IPS-20b (cell line): ENCODE measurements at regions not wholly inside any gene's neighbourhood (a gene's known extent, or its start where the extent isn't known, plus 50 kb on each side); places are given as distances from the start of the nearest gene placed in this dataset.
"Not testable (repeated sequence)": the region's sequence is repeated elsewhere in the genome, so short reads cannot be mapped to it uniquely, and the experiment has no call there.

ENCODE experiments used
- H3K27ac ChIP-seq: one replicate; pipeline ENCODE4 v1.5.1; 2013; ENCODE audit warnings: low read length
- H3K27me3 ChIP-seq: 2 replicates; pipeline ENCODE4 v1.6.1; 2013; ENCODE audit warnings: mild to moderate bottlenecking, low read length, inconsistent platforms; ENCODE audit not compliant: insufficient read depth
- H3K36me3 ChIP-seq: 2 replicates; pipeline ENCODE4 v1.6.1; 2013; ENCODE audit warnings: low read depth, mild to moderate bottlenecking, inconsistent platforms, low read length, moderate library complexity; ENCODE audit not compliant: insufficient read depth
- H3K4me1 ChIP-seq: 2 replicates; pipeline ENCODE4 v1.6.1; 2013; ENCODE audit warnings: mild to moderate bottlenecking, control low read depth, inconsistent platforms, low read length, moderate library complexity; ENCODE audit not compliant: insufficient read depth
- H3K4me3 ChIP-seq: 2 replicates; pipeline ENCODE4 v1.5.1; 2013; ENCODE audit warnings: mild to moderate bottlenecking, low read length, inconsistent platforms
- H3K9ac ChIP-seq: 2 replicates; pipeline ENCODE4 v1.6.1; 2013; ENCODE audit warnings: low read depth, mild to moderate bottlenecking, inconsistent platforms, low read length, moderate library complexity
- H3K9me3 ChIP-seq: 2 replicates; pipeline ENCODE4 v1.6.1; 2013; ENCODE audit warnings: mild to moderate bottlenecking, low read depth, low read length, inconsistent platforms; ENCODE audit not compliant: insufficient read depth

GRCh38 chr6:90463359-90463758 is 123.5 kb downstream of the MAP3K7 start:
- no peak overlapping the region for H3K9ac ChIP-seq
- no peaks in the 10 kb centered on the region for H3K36me3 ChIP-seq
- 0 out of 2 replicates have a peak, but pooled peaks cover 3% of the 10 kb centered on the region for H3K4me1 ChIP-seq
- no peaks in the 10 kb centered on the region for H3K9me3 ChIP-seq
- H3K27ac ChIP-seq: no peak overlapping the region
- no peaks in the 10 kb centered on the region for H3K27me3 ChIP-seq
- H3K4me3 ChIP-seq: no peak overlapping the region

DNA sequence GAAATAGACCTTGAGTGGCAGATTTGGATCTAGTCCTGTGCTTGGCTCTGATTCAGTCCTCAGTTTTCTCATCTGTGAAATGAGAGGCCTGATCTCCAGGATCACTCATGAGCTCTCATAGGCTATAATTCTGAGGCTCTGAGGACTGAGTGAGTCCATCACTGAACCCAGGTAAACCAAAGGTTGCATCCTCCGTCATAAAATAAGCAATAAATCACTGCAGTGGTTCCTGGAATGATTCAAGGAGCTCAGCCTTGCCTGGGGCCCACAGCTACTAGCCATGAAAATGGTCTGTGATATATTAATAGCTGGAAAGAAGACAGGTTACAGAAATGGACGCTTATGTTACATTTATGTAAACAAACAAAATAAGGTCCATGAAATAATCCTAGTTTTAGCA is 124.8 kb downstream of the MAP3K7 start:
- Histone ChIP-seq H3K36me3 (no peaks in the 10 kb centered on the region), H3K27me3 (no peaks in the 10 kb centered on the region), H3K9me3 (no peaks in the 10 kb centered on the region), H3K27ac (no peak overlapping the region), H3K4me3 (no peak overlapping the region), H3K9ac (no peak overlapping the region), H3K4me1 (0 out of 2 replicates have a peak, but pooled peaks cover 3% of the 10 kb centered on the region)

DNA sequence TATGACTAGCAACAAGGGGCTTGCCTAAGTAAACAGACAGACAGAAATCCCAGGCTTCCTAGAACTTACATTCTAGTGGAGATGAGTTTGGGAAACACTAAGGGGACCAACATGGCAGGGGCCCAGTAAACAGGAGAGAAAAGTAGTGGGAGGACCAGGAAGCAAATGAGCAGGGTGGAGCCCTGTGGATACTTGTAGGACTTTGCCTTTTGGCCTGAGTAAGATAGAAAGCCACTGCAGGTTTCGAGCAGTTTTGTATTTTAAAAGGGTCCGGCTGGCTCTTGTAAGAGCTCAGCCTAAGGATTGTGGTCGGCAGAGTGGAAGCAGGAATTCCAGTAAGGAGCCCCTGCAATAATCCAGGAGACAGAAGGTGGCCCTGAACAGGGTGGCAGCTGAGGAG is 125.5 kb downstream of the MAP3K7 start:
- H3K27ac ChIP-seq: no peak overlapping the region
- H3K9me3 ChIP-seq: no peaks in the 10 kb centered on the region
- H3K4me3 ChIP-seq: no peak overlapping the region
- no peaks in the 10 kb centered on the region for H3K27me3 ChIP-seq
- H3K36me3 ChIP-seq: no peaks in the 10 kb centered on the region
- no peak overlapping the region for H3K9ac ChIP-seq
- 0 out of 2 replicates have a peak, but pooled peaks cover 3% of the 10 kb centered on the region for H3K4me1 ChIP-seq

DNA sequence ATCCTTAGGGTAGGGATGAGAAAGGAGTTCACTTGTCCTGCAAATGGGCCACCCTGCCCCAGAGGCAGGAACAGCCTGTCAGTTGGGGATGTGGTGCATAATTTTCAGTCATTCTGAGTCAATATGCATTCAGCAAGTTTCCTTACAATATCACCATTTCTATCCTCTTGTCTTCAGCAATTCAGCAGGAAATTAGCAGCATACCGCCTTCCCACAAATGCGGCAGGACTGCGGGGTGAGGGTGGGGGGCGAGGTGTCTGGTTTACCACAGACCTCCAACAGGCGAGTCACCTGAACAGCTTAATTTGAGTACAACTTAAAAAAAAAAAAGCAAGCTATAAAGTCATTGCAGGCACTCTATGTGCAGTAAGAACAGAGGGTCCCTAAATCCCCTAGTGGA is 126.8 kb downstream of the MAP3K7 start:
- no peaks in the 10 kb centered on the region for H3K27me3 ChIP-seq
- H3K9me3 ChIP-seq: no peaks in the 10 kb centered on the region
- no peak overlapping the region for H3K4me3 ChIP-seq
- no peaks in the 10 kb centered on the region for H3K4me1 ChIP-seq
- H3K27ac ChIP-seq: no peak overlapping the region
- no peak overlapping the region for H3K9ac ChIP-seq
- H3K36me3 ChIP-seq: no peaks in the 10 kb centered on the region

- Histone ChIP-seq H3K9me3 (no peaks in the 10 kb centered on the region), H3K27me3 (no peaks in the 10 kb centered on the region), H3K27ac (no peak overlapping the region), H3K9ac (no peak overlapping the region), H3K36me3 (no peaks in the 10 kb centered on the region), H3K4me1 (no peaks in the 10 kb centered on the region), H3K4me3 (no peak overlapping the region)
Measured at GRCh38 chr6:90459225-90459758, 127.6 kb downstream of the MAP3K7 start.

- Histone ChIP-seq H3K27ac (no peak overlapping the region), H3K9me3 (no peaks in the 10 kb centered on the region), H3K27me3 (no peaks in the 10 kb centered on the region), H3K4me1 (no peaks in the 10 kb centered on the region), H3K9ac (no peak overlapping the region), H3K4me3 (no peak overlapping the region), H3K36me3 (no peaks in the 10 kb centered on the region)
Measured at GRCh38 chr6:90458353-90459224, 128.3 kb downstream of the MAP3K7 start.

DNA sequence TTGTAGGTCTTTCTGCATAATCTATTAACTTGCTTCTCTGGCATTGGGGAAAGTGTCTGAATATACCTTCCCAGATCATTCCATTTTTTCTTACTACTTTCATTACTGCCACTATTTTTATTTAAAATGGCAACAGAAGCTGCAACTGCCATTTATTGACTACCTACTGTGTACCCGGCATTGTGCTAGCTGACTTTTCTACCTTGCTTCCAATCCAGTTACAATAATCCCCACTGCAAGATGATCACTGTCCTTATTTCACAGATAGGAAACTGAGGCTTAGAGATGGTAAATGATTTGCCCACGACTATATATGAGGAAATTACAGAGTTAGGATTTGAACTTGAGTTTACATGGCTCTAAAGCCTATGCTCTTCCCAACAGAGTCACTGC is 129.0 kb downstream of the MAP3K7 start:
- Histone ChIP-seq H3K36me3 (no peaks in the 10 kb centered on the region), H3K9ac (no peak overlapping the region), H3K4me3 (no peak overlapping the region), H3K4me1 (no peaks in the 10 kb centered on the region), H3K27ac (no peak overlapping the region), H3K9me3 (no peaks in the 10 kb centered on the region), H3K27me3 (no peaks in the 10 kb centered on the region)

- not testable (repeated sequence) for H3K27me3 ChIP-seq, H3K9ac ChIP-seq, H3K36me3 ChIP-seq, H3K4me3 ChIP-seq, H3K4me1 ChIP-seq, H3K27ac ChIP-seq, H3K9me3 ChIP-seq
Measured at GRCh38 chr6:90456997-90457866, 129.6 kb downstream of the MAP3K7 start.

DNA sequence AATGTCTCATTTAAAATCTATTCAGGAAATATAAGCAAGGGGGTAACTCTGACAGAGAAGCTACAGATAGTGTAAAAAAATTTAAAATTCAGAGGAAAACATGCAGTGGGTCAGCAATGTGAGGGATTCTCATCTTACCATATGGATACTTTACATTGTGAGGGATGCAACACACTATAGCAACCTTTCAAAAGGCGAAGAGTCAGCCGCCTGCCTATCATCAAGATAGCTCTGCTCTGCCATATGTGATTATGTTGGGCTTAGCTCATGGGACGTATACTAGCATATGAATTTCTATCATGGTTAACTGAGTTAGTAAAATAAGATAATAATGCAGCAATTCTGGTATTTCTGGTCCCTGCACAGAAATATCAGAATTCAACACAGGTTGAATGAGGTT is 130.9 kb downstream of the MAP3K7 start:
- H3K9ac ChIP-seq: no peak overlapping the region
- H3K4me1 ChIP-seq: peaks cover 6% of the 10 kb centered on the region
- no peak overlapping the region for H3K4me3 ChIP-seq
- no peaks in the 10 kb centered on the region for H3K36me3 ChIP-seq
- no peak overlapping the region for H3K27ac ChIP-seq
- H3K27me3 ChIP-seq: no peaks in the 10 kb centered on the region
- no peaks in the 10 kb centered on the region for H3K9me3 ChIP-seq

- H3K9me3 ChIP-seq: no peaks in the 10 kb centered on the region
- H3K27me3 ChIP-seq: no peaks in the 10 kb centered on the region
- peaks cover 17% of the 10 kb centered on the region for H3K4me1 ChIP-seq
- no peak overlapping the region for H3K9ac ChIP-seq
- H3K36me3 ChIP-seq: no peaks in the 10 kb centered on the region
- no peak overlapping the region for H3K27ac ChIP-seq
- no peak overlapping the region for H3K4me3 ChIP-seq
Measured at GRCh38 chr6:90454836-90455427, 131.9 kb downstream of the MAP3K7 start.

GRCh38 chr6:90450268-90450953 is 136.5 kb downstream of the MAP3K7 start:
- H3K36me3 ChIP-seq: no peaks in the 10 kb centered on the region
- H3K27me3 ChIP-seq: no peaks in the 10 kb centered on the region
- no peaks in the 10 kb centered on the region for H3K9me3 ChIP-seq
- H3K27ac ChIP-seq: no peak overlapping the region
- H3K9ac ChIP-seq: peak overlapping the region; percentile 6; the same call in 1 of the 2 replicates
- peak overlapping the region; percentile 29; the same call in 1 of the 2 replicates for H3K4me3 ChIP-seq
- H3K4me1 ChIP-seq: peaks cover 28% of the 10 kb centered on the region
